Ectodermal cell (in vitro differentiated cells): ENCODE measurements at regions not wholly inside any gene's neighbourhood (a gene's known extent, or its start where the extent isn't known, plus 50 kb on each side); places are given as distances from the start of the nearest gene placed in this dataset.
"Not testable (repeated sequence)": the region's sequence is repeated elsewhere in the genome, so short reads cannot be mapped to it uniquely, and the experiment has no call there.

Experiments
- H3K27ac ChIP-seq: 2 replicates; pipeline ENCODE4 v1.7.0; 2013; ENCODE audit warnings: mild to moderate bottlenecking, low read depth, low read length; ENCODE audit not compliant: insufficient read depth, poor library complexity, severe bottlenecking
- H3K27me3 ChIP-seq: 2 replicates; pipeline ENCODE4 v1.7.0; 2013; ENCODE audit warnings: mild to moderate bottlenecking, low read length; ENCODE audit not compliant: insufficient read depth, control insufficient read depth, poor library complexity, severe bottlenecking
- H3K36me3 ChIP-seq: one replicate; pipeline ENCODE4 v1.7.0; 2013; ENCODE audit warnings: low read length; ENCODE audit not compliant: control insufficient read depth, insufficient read depth
- H3K4me1 ChIP-seq: one replicate; pipeline ENCODE4 v1.7.0; 2013; ENCODE audit warnings: low read length; ENCODE audit not compliant: control insufficient read depth, insufficient read depth
- H3K4me3 ChIP-seq: 2 replicates; pipeline ENCODE4 v1.7.0; 2013; ENCODE audit warnings: low read depth, low read length, control low read depth; ENCODE audit not compliant: insufficient read depth
- H3K9me3 ChIP-seq: 2 replicates; pipeline ENCODE4 v1.7.0; 2013; ENCODE audit warnings: mild to moderate bottlenecking, low read length, moderate library complexity; ENCODE audit not compliant: control insufficient read depth
- WGBS, 2 experiments: methylation state at CpG; one replicate each; pipeline ENCODE4 v1.1.7; 2013; ENCODE audit warnings: missing lambda C conversion rate in 2 of 2; 5-methylcytosine and 5-hydroxymethylcytosine counted together

GRCh38 chr13:44146138-44146537 is 227.5 kb upstream of the SERP2 start:
- H3K27ac ChIP-seq: no peak overlapping the region
- no peak overlapping the region for H3K4me3 ChIP-seq
- H3K4me1 ChIP-seq: peaks cover 5% of the 10 kb centered on the region
- H3K9me3 ChIP-seq: no peaks in the 10 kb centered on the region
- H3K27me3 ChIP-seq: no peaks in the 10 kb centered on the region
- no peaks in the 10 kb centered on the region for H3K36me3 ChIP-seq
- 100% methylated on average over 1 of the region's 1 CpG for WGBS, 2 experiments

GRCh38 chr13:44147233-44147632 is 226.4 kb upstream of the SERP2 start:
- Histone ChIP-seq H3K27ac (no peak overlapping the region), H3K9me3 (no peaks in the 10 kb centered on the region), H3K4me1 (peaks cover 5% of the 10 kb centered on the region), H3K27me3 (no peaks in the 10 kb centered on the region), H3K4me3 (no peak overlapping the region), H3K36me3 (no peaks in the 10 kb centered on the region)
- 84 to 97% methylated on average over 2 of the region's 2 CpGs for WGBS, 2 experiments

- H3K4me3 ChIP-seq: no peak overlapping the region
- H3K36me3 ChIP-seq: no peaks in the 10 kb centered on the region
- H3K4me1 ChIP-seq: peaks cover 5% of the 10 kb centered on the region
- H3K27ac ChIP-seq: no peak overlapping the region
- WGBS, 2 experiments: 91 to 94% methylated on average over 2 of the region's 2 CpGs
- no peaks in the 10 kb centered on the region for H3K27me3 ChIP-seq
- no peaks in the 10 kb centered on the region for H3K9me3 ChIP-seq
Observed at GRCh38 chr13:44147648-44148047, 226.0 kb upstream of the SERP2 start.

DNA sequence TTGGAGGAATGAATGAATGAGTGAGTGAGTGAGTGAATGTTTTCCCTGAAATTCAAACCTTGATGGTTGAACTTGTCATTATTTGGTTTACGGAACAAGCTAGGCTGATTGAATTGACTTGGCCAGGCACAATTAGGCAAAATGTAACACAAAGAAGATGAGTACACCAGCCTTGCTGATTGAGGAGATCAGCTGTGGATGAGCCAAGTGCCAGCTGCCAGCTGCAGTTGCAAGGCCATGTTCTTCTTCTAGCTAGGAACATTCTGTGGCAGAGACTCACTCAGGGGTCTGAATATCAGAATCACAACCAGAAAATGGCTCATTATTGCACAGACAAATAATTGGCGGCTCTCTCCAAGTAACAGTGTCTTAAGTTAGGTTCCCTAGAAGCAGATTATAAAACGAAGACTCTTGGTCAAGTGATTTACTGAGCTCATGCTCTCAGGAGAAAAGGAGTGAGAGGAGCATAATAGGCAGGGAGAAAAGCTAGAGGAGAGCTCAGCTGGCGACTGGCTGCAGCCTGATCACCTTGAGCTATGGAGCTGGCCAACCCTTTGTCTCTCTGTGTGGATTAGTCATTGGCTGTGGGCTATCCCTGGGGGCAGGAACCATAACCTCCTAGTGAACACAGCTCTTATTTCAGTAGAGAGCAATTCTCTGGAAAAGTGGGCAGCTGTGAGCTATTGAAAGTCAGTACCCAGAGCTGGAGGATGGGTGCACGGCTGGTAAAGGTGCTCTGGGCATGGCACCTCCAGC is 225.3 kb upstream of the SERP2 start:
- 82 to 89% methylated on average over 5 of the region's 5 CpGs for whole genome bisulfite sequencing, 2 experiments
- Histone ChIP-seq H3K27ac (no peak overlapping the region), H3K9me3 (no peaks in the 10 kb centered on the region), H3K4me1 (no peaks in the 10 kb centered on the region), H3K36me3 (no peaks in the 10 kb centered on the region), H3K27me3 (no peaks in the 10 kb centered on the region), H3K4me3 (no peak overlapping the region)

GRCh38 chr13:44149231-44149630 is 224.4 kb upstream of the SERP2 start:
- not testable (repeated sequence) for H3K36me3 ChIP-seq, H3K9me3 ChIP-seq, H3K27ac ChIP-seq, H3K27me3 ChIP-seq, H3K4me3 ChIP-seq, H3K4me1 ChIP-seq
- WGBS, 2 experiments: 83 to 100% methylated on average over 1 to 2 of the region's 3 CpGs

DNA sequence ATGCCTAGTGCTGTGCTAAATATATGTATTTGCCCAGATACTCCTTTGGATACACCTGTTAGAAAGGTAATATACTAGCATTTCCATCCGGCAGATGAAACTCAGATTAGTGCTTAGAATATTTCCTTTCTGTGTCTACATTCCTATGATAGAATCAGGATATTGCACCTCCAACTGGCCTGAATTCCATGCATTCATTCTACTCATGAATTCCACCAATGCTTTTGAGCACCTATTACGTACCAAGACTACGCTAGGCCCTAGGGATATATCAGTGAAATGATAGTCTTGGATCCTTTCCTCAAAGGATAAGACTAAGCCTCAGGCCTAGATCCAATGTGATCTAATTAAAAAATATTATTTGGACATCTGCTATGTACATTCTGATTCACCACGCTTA is 223.8 kb upstream of the SERP2 start:
- no peaks in the 10 kb centered on the region for H3K9me3 ChIP-seq
- H3K4me1 ChIP-seq: no peaks in the 10 kb centered on the region
- H3K27me3 ChIP-seq: no peaks in the 10 kb centered on the region
- no peak overlapping the region for H3K4me3 ChIP-seq
- WGBS, 2 experiments: 98% methylated on average over 4 of the region's 4 CpGs
- no peak overlapping the region for H3K27ac ChIP-seq
- H3K36me3 ChIP-seq: no peaks in the 10 kb centered on the region

DNA sequence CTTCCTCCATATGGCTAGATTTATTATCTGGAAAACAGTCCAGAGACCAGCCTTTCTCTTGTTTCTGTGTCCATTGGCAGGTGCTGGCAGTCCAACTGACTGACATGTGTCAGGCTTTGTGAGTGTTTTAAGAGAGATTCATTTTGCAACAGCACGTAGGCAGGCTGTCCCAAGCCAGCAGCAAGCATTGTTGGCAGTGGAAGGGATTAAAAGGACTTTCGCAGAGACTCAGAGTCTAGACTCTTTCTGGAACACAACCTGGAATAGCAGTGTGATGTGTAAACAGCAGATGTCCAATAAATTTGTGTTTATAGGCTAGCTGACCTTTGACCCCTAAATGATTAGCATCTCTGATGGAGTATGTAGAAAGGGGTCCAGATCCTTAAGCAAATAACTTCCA is 222.2 kb upstream of the SERP2 start:
- H3K9me3 ChIP-seq: no peaks in the 10 kb centered on the region
- no peaks in the 10 kb centered on the region for H3K4me1 ChIP-seq
- WGBS, 2 experiments: 86 to 88% methylated on average over 2 of the region's 2 CpGs
- no peak overlapping the region for H3K27ac ChIP-seq
- no peaks in the 10 kb centered on the region for H3K27me3 ChIP-seq
- H3K36me3 ChIP-seq: no peaks in the 10 kb centered on the region
- no peak overlapping the region for H3K4me3 ChIP-seq

GRCh38 chr13:44153496-44153895 is 220.1 kb upstream of the SERP2 start:
- WGBS, 2 experiments: 92 to 96% methylated on average over 4 of the region's 4 CpGs
- Histone ChIP-seq H3K27me3 (no peaks in the 10 kb centered on the region), H3K36me3 (no peaks in the 10 kb centered on the region), H3K4me1 (no peaks in the 10 kb centered on the region), H3K4me3 (no peak overlapping the region), H3K27ac (no peak overlapping the region), H3K9me3 (no peaks in the 10 kb centered on the region)

GRCh38 chr13:44155422-44156293 is 218.0 kb upstream of the SERP2 start:
- Histone ChIP-seq H3K36me3 (no peaks in the 10 kb centered on the region), H3K27me3 (no peaks in the 10 kb centered on the region), H3K4me1 (no peaks in the 10 kb centered on the region), H3K9me3 (no peaks in the 10 kb centered on the region), H3K4me3 (no peak overlapping the region), H3K27ac (no peak overlapping the region)
- 68 to 70% methylated on average over 13 to 14 of the region's 14 CpGs for WGBS, 2 experiments

DNA sequence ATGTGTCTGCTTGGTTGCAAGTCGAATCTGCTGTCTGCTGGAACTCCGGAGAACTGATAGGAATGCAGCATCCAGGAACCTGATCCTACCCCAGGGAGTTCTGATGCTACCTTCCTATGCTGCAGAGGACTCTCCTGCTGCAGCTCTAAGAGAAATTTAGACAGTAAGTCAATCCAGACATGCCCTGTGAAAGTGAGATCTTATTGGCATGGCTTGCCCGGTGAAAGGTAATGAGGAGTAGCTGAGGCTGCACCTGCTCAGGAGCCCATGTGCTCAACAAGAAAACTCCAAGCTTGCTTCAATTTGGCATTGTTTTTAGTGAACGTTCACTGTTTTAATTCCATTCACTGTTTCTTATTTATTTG is 217.3 kb upstream of the SERP2 start:
- H3K27ac ChIP-seq: no peak overlapping the region
- H3K36me3 ChIP-seq: no peaks in the 10 kb centered on the region
- H3K27me3 ChIP-seq: no peaks in the 10 kb centered on the region
- no peaks in the 10 kb centered on the region for H3K4me1 ChIP-seq
- no peaks in the 10 kb centered on the region for H3K9me3 ChIP-seq
- 90 to 91% methylated on average over 4 of the region's 4 CpGs for WGBS, 2 experiments
- no peak overlapping the region for H3K4me3 ChIP-seq
